OCI-LY1 (cell line): ENCODE measurements at regions not wholly inside any gene's neighbourhood (a gene's known extent, or its start where the extent isn't known, plus 50 kb on each side); places are given as distances from the start of the nearest gene placed in this dataset.
"Not testable (repeated sequence)": the region's sequence is repeated elsewhere in the genome, so short reads cannot be mapped to it uniquely, and the experiment has no call there.

ENCODE experiments used
- H2AFZ ChIP-seq: fragments of 200-600 bp; sonication (generic), shearing (Covaris generic); 2 replicates; pipeline ENCODE4 v1.6.0; 2014; ENCODE audit warnings: antibody characterized with exemption, mild to moderate bottlenecking, low read length
- H3F3A ChIP-seq: fragments of 200-600 bp; sonication (generic), shearing (Covaris generic); 2 replicates; pipeline ENCODE4 v1.6.0; 2014; ENCODE audit warnings: mild to moderate bottlenecking, antibody characterized with exemption, low read length, moderate library complexity; ENCODE audit not compliant: insufficient read depth
- H3K27ac ChIP-seq: fragments of 200-600 bp; sonication (generic); 2 replicates; pipeline ENCODE4 v1.5.1; 2014; ENCODE audit warnings: low read length, mixed run types, mild to moderate bottlenecking, low read depth; ENCODE audit not compliant: poor library complexity, severe bottlenecking
- H3K27me3 ChIP-seq: fragments of 200-600 bp; sonication (generic); 2 replicates; pipeline ENCODE4 v1.6.0; 2014; ENCODE audit warnings: antibody characterized with exemption, mild to moderate bottlenecking, low read length, moderate library complexity; ENCODE audit not compliant: insufficient read depth
- H3K36me3 ChIP-seq: fragments of 200-600 bp; sonication (generic); 2 replicates; pipeline ENCODE4 v1.6.1; 2014; ENCODE audit warnings: mild to moderate bottlenecking, antibody characterized with exemption, low read length, moderate library complexity, mixed read lengths; ENCODE audit not compliant: insufficient read depth
- H3K4me1 ChIP-seq: fragments of 200-600 bp; sonication (generic); 2 replicates; pipeline ENCODE4 v1.5.1; 2014; ENCODE audit warnings: mild to moderate bottlenecking, low read length, moderate library complexity; ENCODE audit not compliant: insufficient read depth, severe bottlenecking
- H3K4me2 ChIP-seq: fragments of 200-600 bp; sonication (generic), shearing (Covaris generic); 2 replicates; pipeline ENCODE4 v1.6.1; 2014; ENCODE audit warnings: low read length
- H3K4me3 ChIP-seq: fragments of 200-600 bp; sonication (generic); 2 replicates; pipeline ENCODE4 v1.5.1; 2014; ENCODE audit warnings: low read length, low read depth, mild to moderate bottlenecking, mixed read lengths; ENCODE audit not compliant: poor library complexity, severe bottlenecking
- H3K79me2 ChIP-seq: fragments of 200-600 bp; shearing (Covaris generic); 2 replicates; pipeline ENCODE4 v1.6.1; 2016; ENCODE audit warnings: mixed run types, low read length, mixed read lengths; ENCODE audit not compliant: insufficient read depth
- H3K9ac ChIP-seq: fragments of 200-600 bp; sonication (generic), shearing (Covaris generic); 2 replicates; pipeline ENCODE4 v1.6.1; 2014; ENCODE audit warnings: mild to moderate bottlenecking, low read length, mixed read lengths
- H3K9me2 ChIP-seq: fragments of 200-600 bp; sonication (generic), shearing (Covaris generic); 2 replicates; pipeline ENCODE4 v1.6.1; 2014; ENCODE audit warnings: low read depth, mild to moderate bottlenecking, low read length, mixed read lengths
- H3K9me3 ChIP-seq: fragments of 200-600 bp; shearing (Covaris generic); 2 replicates; pipeline ENCODE4 v1.6.1; 2014; ENCODE audit warnings: low read length, mixed read lengths
- H4K20me1 ChIP-seq: fragments of 200-600 bp; sonication (generic), shearing (Covaris generic); 2 replicates; pipeline ENCODE4 v1.6.0; 2016; ENCODE audit warnings: mild to moderate bottlenecking, low read length; ENCODE audit not compliant: insufficient read depth
- EZH2 ChIP-seq: fragments of 200-600 bp; sonication (generic), shearing (Covaris generic); IDR thresholded peaks from 2 replicates; pipeline ENCODE4 v1.8.0; 2017; ENCODE audit warnings: borderline replicate concordance, mixed run types, mild to moderate bottlenecking, antibody characterized with exemption, low read length, moderate library complexity, mixed read lengths
- TF ChIP-seq, protein P1 (sequence below): fragments of 200-600 bp; sonication (generic), shearing (Covaris generic); IDR thresholded peaks from 2 replicates; pipeline ENCODE4 v1.5.1; 2017; ENCODE audit warnings: mild to moderate bottlenecking, antibody characterized with exemption, low read length, moderate library complexity, mixed read lengths

- no peak for TF ChIP-seq EZH2
- TF ChIP-seq, protein P1, sequence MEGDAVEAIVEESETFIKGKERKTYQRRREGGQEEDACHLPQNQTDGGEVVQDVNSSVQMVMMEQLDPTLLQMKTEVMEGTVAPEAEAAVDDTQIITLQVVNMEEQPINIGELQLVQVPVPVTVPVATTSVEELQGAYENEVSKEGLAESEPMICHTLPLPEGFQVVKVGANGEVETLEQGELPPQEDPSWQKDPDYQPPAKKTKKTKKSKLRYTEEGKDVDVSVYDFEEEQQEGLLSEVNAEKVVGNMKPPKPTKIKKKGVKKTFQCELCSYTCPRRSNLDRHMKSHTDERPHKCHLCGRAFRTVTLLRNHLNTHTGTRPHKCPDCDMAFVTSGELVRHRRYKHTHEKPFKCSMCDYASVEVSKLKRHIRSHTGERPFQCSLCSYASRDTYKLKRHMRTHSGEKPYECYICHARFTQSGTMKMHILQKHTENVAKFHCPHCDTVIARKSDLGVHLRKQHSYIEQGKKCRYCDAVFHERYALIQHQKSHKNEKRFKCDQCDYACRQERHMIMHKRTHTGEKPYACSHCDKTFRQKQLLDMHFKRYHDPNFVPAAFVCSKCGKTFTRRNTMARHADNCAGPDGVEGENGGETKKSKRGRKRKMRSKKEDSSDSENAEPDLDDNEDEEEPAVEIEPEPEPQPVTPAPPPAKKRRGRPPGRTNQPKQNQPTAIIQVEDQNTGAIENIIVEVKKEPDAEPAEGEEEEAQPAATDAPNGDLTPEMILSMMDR = no peak
- no peaks in the 10 kb centered on the region for H3K9me3 ChIP-seq
- H3K9ac ChIP-seq = no peak overlapping the region
- H3K4me2 ChIP-seq = no peak overlapping the region
- H2AFZ ChIP-seq = no peak overlapping the region
- no peaks in the 10 kb centered on the region for H3K9me2 ChIP-seq
- no peaks in the 10 kb centered on the region for H3K27me3 ChIP-seq
- no peaks in the 10 kb centered on the region for H3K79me2 ChIP-seq
- H3K36me3 ChIP-seq = no peaks in the 10 kb centered on the region
- H3K4me1 ChIP-seq = no peaks in the 10 kb centered on the region
- no peaks in the 10 kb centered on the region for H4K20me1 ChIP-seq
- no peaks in the 10 kb centered on the region for H3F3A ChIP-seq
- no peak overlapping the region for H3K27ac ChIP-seq
- H3K4me3 ChIP-seq = no peak overlapping the region
These were observed 365.7 kb upstream of the TPM1 start for GRCh38 chr15:62676891-62677290.

GRCh38 chr15:62681939-62682896 is 360.3 kb upstream of the TPM1 start:
- Histone ChIP-seq H3K9ac (no peak overlapping the region), H3K4me1 (no peaks in the 10 kb centered on the region), H3K27me3 (no peaks in the 10 kb centered on the region), H3K9me2 (no peaks in the 10 kb centered on the region), H3K36me3 (no peaks in the 10 kb centered on the region), H3K4me3 (no peak overlapping the region), H3K27ac (no peak overlapping the region), H3K9me3 (no peaks in the 10 kb centered on the region), H4K20me1 (no peaks in the 10 kb centered on the region), H3K4me2 (no peak overlapping the region), H2AFZ (no peak overlapping the region), H3F3A (no peaks in the 10 kb centered on the region), H3K79me2 (no peaks in the 10 kb centered on the region)
- TF ChIP-seq, protein P1 = no peak
- no peak for TF ChIP-seq EZH2

- H3K9me2 ChIP-seq, H3K9me3 ChIP-seq, H3K4me3 ChIP-seq, H3K9ac ChIP-seq, H3K27me3 ChIP-seq, H3K4me2 ChIP-seq, H3K4me1 ChIP-seq, H3K36me3 ChIP-seq, H4K20me1 ChIP-seq, H3K27ac ChIP-seq, H3K79me2 ChIP-seq, H2AFZ ChIP-seq, H3F3A ChIP-seq: not testable (repeated sequence)
These were observed 359.4 kb upstream of the TPM1 start for GRCh38 chr15:62683192-62683591.
